Smooth muscle cell (in vitro differentiated cells): ENCODE measurements at regions not wholly inside any gene's neighbourhood (a gene's known extent, or its start where the extent isn't known, plus 50 kb on each side); places are given as distances from the start of the nearest gene placed in this dataset.

ENCODE experiments used
- DNase-seq: peaks from one replicate; lab custom pipeline; 2025; ENCODE audit not compliant: unreplicated experiment; lab: John Stamatoyannopoulos, UW
- H2AFZ ChIP-seq: fragments of 200-600 bp; sonication (generic); 2 replicates; pipeline ENCODE4 v1.6.0; 2016; ENCODE audit warnings: antibody characterized with exemption, low read depth, mild to moderate bottlenecking
- H3F3A ChIP-seq: fragments of 200-600 bp; sonication (generic); 2 replicates; pipeline ENCODE4 v1.6.0; 2017; ENCODE audit warnings: antibody characterized with exemption, low read depth
- H3K27ac ChIP-seq: fragments of 200-600 bp; sonication (generic); 2 replicates; pipeline ENCODE4 v1.5.1; 2016; ENCODE audit warnings: low read depth, mild to moderate bottlenecking
- H3K27me3 ChIP-seq: fragments of 200-600 bp; sonication (generic); 2 replicates; pipeline ENCODE4 v1.6.1; 2016; ENCODE audit warnings: low read depth, mild to moderate bottlenecking
- H3K36me3 ChIP-seq: fragments of 200-600 bp; sonication (generic); 2 replicates; pipeline ENCODE4 v1.5.1; 2016; ENCODE audit warnings: low read depth
- H3K4me1 ChIP-seq: fragments of 200-600 bp; sonication (generic); 2 replicates; pipeline ENCODE4 v1.5.1; 2016; ENCODE audit warnings: low read depth
- H3K4me2 ChIP-seq: fragments of 200-600 bp; sonication (generic); 2 replicates; pipeline ENCODE4 v1.6.0; 2016; ENCODE audit warnings: mild to moderate bottlenecking
- H3K4me3 ChIP-seq: fragments of 200-600 bp; sonication (generic); 2 replicates; pipeline ENCODE4 v1.5.1; 2016; ENCODE audit warnings: mild to moderate bottlenecking
- H3K79me2 ChIP-seq: fragments of 200-600 bp; sonication (generic); 2 replicates; pipeline ENCODE4 v1.6.0; 2016; ENCODE audit warnings: low read depth, mild to moderate bottlenecking
- H3K9ac ChIP-seq: fragments of 200-600 bp; sonication (generic); 2 replicates; pipeline ENCODE4 v1.6.0; 2016; ENCODE audit warnings: low read depth
- H3K9me3 ChIP-seq: fragments of 200-600 bp; sonication (generic); replicated peaks from 2 replicates; pipeline ENCODE4 v1.5.1; 2016; ENCODE audit warnings: low read depth
- H4K20me1 ChIP-seq: fragments of 200-600 bp; sonication (generic); 2 replicates; pipeline ENCODE4 v1.6.0; 2016; ENCODE audit warnings: low read depth
- WGBS: methylation state at CpG from one replicate; pipeline ENCODE4 v1.1.7; 2016; ENCODE audit warnings: low lambda C conversion rate; 5-methylcytosine and 5-hydroxymethylcytosine counted together
- TF ChIP-seq, protein P1 (sequence below): fragments of 200-600 bp; sonication (generic); IDR thresholded peaks from 2 replicates; pipeline ENCODE4 v1.5.1; 2017; ENCODE audit warnings: borderline replicate concordance, mild to moderate bottlenecking, antibody characterized with exemption; ENCODE audit not compliant: insufficient read depth, poor library complexity, severe bottlenecking

DNA sequence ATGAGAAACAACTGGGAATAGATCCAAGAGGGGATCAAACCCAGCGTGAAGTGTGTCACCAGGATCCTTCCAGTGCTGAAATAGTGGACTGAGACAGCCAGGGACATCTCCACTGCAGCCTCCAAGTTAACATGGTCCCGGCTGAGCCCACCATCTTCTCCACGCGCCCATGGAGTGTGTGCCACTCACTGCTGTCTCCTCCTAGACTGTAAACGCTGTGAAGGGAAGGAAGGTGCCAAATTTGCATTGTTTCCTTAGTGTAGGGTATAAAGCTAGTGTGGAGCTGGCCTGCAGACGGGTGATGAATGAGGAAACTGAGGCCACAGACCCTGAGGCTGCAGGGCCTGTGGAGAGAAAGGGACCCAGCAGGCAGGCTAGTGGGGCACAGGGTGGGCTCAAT is 183.6 kb downstream of the FOXD2 start:
- no peak for DNase-seq
- WGBS: 92% methylated on average over 6 of the region's 6 CpGs

DNA sequence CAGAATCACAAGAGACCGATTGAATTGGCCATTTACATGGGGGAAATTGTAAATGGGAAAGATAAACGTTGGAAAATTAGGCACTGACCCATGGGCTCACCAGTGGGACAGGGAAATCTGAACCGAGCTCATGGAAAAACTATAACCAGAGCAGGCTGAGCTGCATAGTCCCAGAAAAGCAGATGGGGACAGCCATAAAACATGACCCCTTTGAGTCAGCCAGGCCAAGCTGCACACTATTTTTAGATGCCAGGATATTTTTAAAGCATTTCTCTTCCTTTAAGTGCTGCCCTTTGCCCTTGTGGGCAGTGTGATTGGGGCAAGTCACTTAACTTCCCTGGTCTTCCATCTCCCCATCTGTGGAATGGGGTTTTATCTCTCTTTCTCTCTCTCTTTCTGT is 184.1 kb downstream of the FOXD2 start:
- no peak overlapping the region for H3K27ac ChIP-seq
- H2AFZ ChIP-seq: no peak overlapping the region
- no peaks in the 10 kb centered on the region for H3K79me2 ChIP-seq
- no peak overlapping the region for H3K4me3 ChIP-seq
- peaks cover 42% of the 10 kb centered on the region for H3K27me3 ChIP-seq
- H3K36me3 ChIP-seq: no peaks in the 10 kb centered on the region
- TF ChIP-seq, protein P1, sequence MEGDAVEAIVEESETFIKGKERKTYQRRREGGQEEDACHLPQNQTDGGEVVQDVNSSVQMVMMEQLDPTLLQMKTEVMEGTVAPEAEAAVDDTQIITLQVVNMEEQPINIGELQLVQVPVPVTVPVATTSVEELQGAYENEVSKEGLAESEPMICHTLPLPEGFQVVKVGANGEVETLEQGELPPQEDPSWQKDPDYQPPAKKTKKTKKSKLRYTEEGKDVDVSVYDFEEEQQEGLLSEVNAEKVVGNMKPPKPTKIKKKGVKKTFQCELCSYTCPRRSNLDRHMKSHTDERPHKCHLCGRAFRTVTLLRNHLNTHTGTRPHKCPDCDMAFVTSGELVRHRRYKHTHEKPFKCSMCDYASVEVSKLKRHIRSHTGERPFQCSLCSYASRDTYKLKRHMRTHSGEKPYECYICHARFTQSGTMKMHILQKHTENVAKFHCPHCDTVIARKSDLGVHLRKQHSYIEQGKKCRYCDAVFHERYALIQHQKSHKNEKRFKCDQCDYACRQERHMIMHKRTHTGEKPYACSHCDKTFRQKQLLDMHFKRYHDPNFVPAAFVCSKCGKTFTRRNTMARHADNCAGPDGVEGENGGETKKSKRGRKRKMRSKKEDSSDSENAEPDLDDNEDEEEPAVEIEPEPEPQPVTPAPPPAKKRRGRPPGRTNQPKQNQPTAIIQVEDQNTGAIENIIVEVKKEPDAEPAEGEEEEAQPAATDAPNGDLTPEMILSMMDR: no peak
- no peaks in the 10 kb centered on the region for H3K4me1 ChIP-seq
- 56% methylated on average over 3 of the region's 3 CpGs for WGBS
- no peak overlapping the region for H3K9ac ChIP-seq
- H3K9me3 ChIP-seq: no peaks in the 10 kb centered on the region
- H3F3A ChIP-seq: no peaks in the 10 kb centered on the region
- no peaks in the 10 kb centered on the region for H4K20me1 ChIP-seq
- no peak for DNase-seq
- no peak overlapping the region for H3K4me2 ChIP-seq

More for the DNA sequence above, 183.6 kb downstream of the FOXD2 start:
- Histone ChIP-seq H4K20me1 (no peaks in the 10 kb centered on the region), H3K4me2 (no peak overlapping the region), H3K9ac (no peak overlapping the region), H3K4me1 (no peaks in the 10 kb centered on the region), H2AFZ (no peak overlapping the region), H3K36me3 (no peaks in the 10 kb centered on the region), H3F3A (no peaks in the 10 kb centered on the region), H3K9me3 (no peaks in the 10 kb centered on the region), H3K27me3 (peaks cover 44% of the 10 kb centered on the region), H3K27ac (no peak overlapping the region), H3K79me2 (no peaks in the 10 kb centered on the region), H3K4me3 (no peak overlapping the region)
- TF ChIP-seq, protein P1: no peak

DNA sequence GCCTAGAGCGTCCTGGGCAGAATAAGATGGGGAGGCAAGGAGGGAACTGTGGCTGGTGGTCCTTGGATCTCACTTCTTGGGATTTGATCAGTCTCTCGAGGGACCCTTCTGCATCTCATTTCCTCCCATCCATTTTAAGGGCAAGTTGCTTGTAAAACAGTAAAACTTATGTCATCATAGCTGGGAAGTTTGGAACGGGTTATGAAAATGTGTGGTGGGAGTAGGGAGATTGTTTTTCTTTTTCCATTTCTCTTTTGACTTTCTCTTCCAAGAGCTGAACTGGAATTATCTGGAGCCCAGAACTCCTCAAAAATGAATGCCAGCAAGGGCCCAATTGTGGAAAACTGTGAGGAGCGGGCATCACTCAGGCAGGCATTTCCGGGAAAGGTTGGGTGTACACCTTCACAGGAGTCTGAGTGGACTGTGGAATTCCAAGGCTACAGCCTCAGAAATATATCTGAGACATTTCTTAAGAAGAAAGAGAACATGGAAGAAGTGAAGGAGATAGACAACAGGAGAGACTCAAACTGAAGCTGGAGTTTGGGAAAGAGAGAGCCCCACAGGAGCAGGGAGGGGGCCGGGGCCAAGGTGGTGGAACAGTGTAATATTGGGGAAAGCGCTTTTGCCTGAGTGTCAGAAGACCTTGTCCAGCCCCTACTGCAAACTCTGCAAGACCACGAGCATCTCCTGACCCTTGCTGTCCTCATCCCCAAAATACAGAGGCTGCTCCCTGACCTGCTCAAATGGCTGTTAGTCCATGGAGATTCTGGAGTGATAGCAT is 185.1 kb downstream of the FOXD2 start:
- no peaks in the 10 kb centered on the region for H3K79me2 ChIP-seq
- no peak overlapping the region for H3K4me2 ChIP-seq
- H2AFZ ChIP-seq: no peak overlapping the region
- H4K20me1 ChIP-seq: no peaks in the 10 kb centered on the region
- no peaks in the 10 kb centered on the region for H3K9me3 ChIP-seq
- no peak overlapping the region for H3K4me3 ChIP-seq
- TF ChIP-seq, protein P1: no peak
- no peak overlapping the region for H3K27ac ChIP-seq
- H3K36me3 ChIP-seq: no peaks in the 10 kb centered on the region
- H3K27me3 ChIP-seq: peaks cover 42% of the 10 kb centered on the region
- H3K4me1 ChIP-seq: no peaks in the 10 kb centered on the region
- DNase-seq: no peak
- no peak overlapping the region for H3K9ac ChIP-seq
- 93% methylated on average over 8 of the region's 8 CpGs for WGBS
- no peaks in the 10 kb centered on the region for H3F3A ChIP-seq

DNA sequence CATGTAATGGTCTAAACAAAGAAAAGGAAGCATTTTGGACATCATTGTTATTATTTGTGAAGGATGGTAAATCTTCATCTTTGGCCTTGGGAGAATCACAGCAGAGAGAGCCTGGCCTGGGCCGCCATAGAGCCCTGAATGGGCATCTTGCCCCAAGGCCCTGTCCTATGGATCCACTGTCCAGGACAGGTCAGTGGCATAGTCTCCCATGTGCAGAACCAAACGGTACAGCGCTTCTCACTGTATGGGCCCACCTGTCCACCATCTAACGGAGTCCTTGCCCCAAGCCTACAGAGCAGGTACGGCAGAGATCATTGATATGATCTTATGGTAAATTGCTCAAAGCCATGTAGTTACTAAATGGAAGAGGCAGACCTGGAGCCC is 185.7 kb downstream of the FOXD2 start:
- no peaks in the 10 kb centered on the region for H3K9me3 ChIP-seq
- H3K27me3 ChIP-seq: peaks cover 42% of the 10 kb centered on the region
- no peak for DNase-seq
- TF ChIP-seq, protein P1: no peak
- H3K4me3 ChIP-seq: no peak overlapping the region
- H2AFZ ChIP-seq: no peak overlapping the region
- H3K79me2 ChIP-seq: no peaks in the 10 kb centered on the region
- no peaks in the 10 kb centered on the region for H3K4me1 ChIP-seq
- no peak overlapping the region for H3K4me2 ChIP-seq
- no peaks in the 10 kb centered on the region for H3K36me3 ChIP-seq
- H3K27ac ChIP-seq: no peak overlapping the region
- no peaks in the 10 kb centered on the region for H3F3A ChIP-seq
- no peaks in the 10 kb centered on the region for H4K20me1 ChIP-seq
- no peak overlapping the region for H3K9ac ChIP-seq
- WGBS: 91% methylated on average over 5 of the region's 5 CpGs
